GM21447 (cell line): ENCODE measurements at regions not wholly inside any gene's neighbourhood (a gene's known extent, or its start where the extent isn't known, plus 50 kb on each side); places are given as distances from the start of the nearest gene placed in this dataset.
"Not testable (repeated sequence)": the region's sequence is repeated elsewhere in the genome, so short reads cannot be mapped to it uniquely, and the experiment has no call there.

Experiments
- ATAC-seq: cut with Tn5 transposase; IDR thresholded peaks from one replicate; pipeline ENCODE4 v1.9.1; 2021; ENCODE audit not compliant: unreplicated experiment

DNA sequence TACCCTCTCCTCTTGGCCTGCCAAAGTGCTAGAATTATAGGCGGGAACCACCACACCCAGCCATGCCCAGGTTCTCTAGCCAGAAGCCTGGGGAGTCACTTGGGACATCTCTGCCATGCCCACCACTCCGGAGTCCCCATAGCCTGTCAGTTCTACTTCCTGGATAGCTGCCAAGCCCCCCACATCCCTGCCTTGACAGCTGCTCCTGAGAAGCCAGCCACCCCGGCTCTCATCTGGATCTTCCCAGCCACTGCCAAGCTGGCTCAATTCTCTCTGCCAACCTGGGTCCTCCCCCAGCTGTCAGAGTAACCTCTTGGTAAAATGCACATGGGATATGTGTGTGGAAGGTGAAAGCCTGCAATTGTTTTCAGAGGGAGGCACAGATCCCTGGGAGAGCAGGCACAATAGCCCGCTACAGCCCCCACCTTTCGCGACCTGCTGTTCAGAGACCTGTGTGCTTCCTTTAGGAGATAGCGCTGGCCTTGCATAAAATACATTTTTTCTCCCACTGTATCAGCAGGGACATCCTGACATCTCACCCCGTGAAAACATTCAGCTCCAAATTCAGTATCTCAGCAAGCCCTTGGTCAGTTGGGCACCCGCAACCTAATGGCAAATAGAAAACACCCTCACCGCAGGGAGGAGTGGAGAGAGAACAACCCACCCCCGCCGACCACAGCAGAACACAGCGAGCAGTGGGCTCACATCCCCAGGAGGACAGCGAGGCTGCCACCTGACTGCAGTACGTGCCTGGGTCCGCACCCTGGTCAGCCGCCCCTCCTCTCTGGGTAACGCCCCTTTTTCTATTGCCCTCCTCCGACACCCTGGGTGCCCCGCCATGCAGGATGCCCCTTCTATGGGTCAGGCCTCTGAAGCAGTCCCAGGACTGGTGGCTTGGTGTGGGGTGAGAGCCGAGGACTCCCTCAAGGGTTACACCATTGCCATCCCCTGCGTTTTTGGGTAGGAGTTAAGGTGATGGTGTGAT is 1342.2 kb downstream of the BRD1 start:
- no peak for ATAC-seq

DNA sequence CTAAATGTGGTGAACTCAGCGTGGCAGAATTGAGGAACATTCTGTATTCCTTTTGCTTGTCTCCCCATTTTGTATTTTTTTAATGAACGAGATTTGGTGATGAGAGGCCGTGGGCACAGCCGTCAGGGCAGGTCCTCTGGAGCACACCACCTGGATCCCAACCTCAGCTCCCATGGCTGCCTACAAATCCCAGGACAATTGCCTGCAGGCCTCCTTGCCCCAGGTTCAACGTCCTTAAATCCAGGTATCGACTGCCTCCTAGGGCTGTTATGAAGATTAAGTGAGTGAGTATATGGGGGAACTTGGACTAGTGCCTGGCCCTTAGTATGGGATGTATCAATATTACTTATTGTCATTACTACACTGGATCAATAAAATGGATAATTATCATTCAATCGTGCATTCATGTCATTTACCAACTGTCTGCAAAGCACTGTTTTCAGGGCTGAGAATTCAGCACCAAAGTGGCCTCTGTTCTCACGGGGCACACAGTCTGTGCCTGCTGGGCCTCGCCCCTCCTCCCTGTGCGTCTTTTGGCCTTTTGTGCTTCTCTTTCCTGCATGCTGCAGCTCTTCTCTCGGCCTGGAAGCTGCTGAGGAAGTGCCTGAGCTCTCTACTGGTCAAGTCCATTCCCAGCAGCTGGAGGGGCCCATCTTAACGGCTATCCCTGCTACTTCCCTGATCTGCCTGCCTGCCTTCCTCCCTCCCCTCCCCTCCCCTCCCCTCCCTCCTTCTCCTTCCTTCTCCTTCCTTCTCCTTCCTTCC is 1343.7 kb downstream of the BRD1 start:
- ATAC-seq, result no peak

DNA sequence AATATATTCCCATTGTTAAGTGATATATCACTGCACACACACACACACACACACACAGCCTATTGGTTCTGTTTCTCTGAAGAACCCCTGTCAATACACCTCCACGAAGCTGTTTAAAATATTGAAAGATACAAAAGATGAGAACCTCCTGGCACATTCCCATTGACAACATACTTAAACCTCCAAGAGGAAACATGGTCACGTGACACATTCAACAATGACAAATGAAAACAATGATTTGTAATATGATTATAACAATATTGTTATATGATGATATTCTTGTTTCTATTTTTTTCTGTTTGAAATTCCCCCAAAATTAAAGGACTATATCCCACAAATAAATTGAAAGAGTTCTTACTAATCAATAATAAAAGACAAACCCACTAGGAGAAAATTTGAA is 1344.9 kb downstream of the BRD1 start:
- ATAC-seq, result no peak

DNA sequence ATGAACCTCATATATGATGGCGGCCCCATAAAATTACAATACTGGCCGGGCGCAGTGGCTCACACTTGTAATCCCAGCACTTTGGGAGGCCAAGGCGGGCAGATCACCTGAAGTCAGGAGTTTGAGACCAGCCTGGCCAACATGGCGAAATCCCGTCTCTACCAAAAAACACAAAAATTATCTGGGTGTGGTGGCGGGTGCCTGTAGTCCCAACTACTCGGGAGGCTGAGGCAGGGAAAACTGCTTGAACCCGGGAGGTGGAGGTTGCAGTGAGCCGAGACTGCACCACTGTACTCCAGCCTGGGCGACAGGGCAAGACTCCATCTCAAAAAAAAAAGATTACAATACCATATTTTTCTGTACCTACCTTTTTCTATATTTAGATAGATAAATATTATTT is 1345.5 kb downstream of the BRD1 start:
- ATAC-seq, result not testable (repeated sequence)

DNA sequence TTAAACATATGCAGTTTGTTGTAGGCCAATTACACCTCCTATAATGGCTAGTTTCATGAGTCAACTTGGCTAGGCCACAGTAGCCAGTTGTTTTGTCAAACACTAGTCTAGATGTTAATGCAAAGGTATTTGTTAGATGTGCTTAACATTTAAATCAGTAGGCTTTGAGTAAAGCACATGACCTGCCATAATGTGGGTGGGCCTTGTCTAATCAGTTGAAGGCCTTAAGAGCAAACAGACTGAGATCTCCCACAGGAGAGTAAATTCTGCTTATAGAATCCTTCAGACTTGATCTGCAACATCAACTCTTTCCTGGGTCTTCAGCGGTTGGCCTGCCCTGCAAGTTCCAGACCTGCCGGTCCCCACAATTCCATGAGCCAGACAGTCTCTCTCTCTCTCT is 1345.9 kb downstream of the BRD1 start:
- ATAC-seq, result no peak

DNA sequence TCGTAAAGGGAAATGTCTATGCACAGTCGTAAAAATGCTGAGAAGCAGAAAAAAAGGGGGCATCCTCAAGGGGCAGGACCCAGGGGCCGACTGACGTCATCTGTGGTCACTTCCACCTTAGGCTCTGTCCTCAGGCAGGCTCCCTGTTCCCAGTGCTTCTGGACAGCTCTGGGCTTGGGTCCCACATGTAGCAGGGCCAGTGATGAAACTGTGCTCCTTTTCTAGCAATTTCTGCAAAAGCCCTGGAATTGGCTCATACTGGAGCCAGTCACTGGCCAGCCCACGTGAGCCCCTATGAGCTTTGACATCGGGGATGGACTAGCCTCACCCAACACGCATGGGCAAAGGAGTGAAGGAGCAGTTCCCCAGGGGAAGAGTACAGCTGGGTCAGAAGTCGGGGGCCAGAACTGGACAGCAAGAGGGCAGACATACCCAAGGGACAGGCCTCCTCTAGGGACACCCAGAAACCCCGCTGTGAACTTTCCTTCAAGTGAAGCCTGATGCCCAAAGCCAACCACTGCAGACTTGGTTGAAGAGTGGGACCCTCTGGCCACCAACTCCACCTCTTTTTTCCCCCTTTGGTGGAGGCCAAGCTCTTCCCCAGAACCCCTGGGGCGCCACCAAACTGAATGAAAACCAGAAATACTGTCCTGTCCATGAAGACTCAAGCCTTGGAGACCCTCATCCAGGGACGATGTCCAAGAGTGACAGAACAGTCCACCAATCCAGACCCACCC is 1349.0 kb downstream of the BRD1 start:
- ATAC-seq, result no peak

DNA sequence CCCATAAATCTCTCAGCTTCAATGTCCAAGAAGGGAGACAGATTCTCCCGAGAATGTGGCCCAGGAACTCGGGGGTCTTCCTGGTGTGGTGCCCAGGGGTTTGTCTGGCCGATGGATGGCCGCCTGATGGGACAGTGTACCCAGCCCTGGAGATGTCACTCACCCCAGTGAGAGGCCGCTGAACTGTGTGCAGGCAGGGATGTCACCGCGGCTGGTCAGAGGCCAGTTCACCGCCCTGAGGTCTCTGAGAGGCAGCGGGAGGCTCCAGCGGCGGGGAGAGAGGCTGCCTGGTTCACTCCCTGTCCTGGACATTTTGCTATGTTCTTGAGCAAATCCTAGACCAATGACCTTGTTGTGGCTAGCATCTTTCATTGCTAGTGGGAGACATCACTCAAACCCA is 1349.5 kb downstream of the BRD1 start:
- no peak for ATAC-seq

DNA sequence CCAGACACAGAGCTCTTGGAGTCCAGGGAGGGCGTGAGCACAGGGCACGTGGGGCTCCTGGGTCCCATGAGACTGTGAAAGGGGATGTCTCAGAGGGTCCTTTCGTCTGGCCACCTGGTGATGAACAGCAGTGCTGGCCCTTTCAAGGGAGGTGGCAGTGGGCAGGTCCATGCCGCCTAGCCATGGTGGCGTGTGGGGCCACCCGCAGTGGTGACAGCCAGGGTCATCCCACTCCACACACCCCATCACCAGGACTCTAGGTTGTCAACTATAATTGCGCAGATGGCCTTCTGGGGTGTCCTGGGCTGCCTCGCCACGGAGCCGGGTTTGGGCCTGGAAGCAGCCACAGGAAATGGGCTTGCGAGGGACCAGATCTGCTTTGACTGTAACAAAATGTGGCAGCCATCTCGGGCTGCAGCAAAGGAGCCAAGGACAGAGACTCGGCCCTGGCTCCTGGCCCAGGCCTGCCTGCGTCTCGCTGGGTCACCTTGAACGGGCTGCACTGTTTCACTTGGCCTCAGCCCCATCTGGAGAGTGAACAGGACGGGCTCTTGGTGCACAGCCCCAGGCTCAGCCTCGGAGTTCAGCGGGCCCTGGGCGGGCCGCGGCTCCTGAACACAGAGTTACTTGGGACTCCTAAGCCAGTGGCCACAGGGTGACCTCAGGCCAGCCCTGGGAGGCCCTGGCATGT is 1350.5 kb downstream of the BRD1 start:
- no peak for ATAC-seq

DNA sequence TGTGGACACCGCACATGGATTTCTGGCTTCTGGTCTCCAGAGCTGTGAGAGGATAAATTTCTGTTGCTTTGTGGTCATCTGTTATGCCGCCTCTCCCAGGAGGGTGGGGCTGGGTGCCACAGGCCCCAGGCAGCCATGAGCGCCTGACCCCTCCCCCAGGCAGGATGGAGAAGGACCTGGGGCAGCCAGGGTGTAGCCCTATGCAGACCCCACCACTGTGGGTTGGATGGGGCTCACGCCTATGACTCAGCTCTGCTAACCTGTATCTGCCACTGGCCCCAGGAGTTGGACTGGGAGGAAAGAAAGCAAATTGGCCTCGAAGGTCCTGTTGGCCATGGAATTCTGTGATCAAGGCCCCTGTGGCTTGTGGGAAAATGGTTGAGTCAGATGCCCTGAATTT is 1351.1 kb downstream of the BRD1 start:
- no peak for ATAC-seq

DNA sequence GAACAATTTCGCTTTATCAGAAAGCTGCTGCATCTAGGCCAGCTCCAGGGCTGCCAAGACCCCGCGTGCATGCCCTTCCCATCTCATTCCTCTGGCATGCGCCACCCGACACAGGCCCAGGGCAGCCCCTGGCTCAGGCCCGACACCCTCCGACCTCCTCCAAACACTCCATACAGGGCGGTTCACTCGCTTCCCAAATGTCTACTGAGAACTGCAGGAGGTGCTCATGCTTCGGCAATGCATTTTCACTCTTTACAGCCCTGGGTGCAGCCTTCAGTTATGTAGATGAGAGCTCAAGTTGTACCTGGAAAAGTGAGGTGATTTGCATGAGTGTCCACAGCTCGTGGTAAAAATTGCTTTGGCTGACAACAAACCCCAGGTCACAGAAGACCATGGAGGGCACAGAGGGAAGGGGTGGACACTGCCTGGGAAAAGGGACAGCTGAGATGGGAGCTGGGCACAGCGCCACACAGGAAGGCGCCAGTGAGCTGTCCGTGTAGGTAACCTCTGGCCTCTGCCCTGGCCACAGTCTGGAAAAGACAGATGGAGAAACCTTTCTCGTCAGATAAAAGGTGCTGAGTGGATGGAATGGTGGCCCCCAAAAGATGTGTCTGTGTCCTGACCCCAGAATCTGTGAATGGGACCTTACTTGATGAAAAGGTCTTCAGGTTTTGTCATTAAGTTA is 1351.9 kb downstream of the BRD1 start:
- no peak for ATAC-seq

DNA sequence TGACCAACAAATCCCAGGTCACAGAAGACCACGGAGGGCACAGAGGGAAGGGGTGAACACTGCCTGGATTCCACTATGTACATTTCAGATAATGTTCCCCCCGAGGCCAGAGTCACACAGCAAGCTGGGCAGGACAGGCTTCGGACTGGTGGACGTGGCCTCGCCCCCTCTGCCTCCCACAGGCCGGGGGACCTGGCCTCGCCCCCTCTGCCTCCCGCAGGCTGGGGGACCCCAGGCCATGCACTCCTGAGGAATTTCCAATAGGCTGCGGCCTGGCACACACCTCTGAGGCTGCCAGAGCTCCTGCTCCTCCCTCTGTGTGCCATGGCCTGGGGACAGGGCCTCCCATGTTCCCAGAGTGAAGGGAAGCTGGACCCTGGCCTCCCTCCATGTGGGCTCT is 1352.8 kb downstream of the BRD1 start:
- ATAC-seq, result no peak

DNA sequence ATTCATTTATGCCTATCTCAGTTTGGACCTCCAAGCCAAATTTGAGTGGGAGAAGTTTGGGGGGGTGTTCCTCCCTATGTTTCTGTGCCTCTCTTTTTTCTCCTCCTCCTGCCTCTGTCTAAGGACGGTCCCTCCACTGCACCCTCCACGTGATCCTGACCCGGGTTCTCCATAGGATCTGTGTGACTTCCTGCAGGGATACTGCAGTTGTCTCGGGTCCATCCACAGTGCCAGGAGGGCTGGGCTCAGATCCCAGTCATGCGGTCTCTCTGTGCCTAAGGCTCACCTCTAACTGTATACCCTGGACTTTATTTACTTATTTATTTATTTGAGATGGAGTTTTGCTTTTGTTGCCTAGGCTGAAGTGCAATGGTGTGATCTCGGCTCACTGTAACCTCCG is 1354.5 kb downstream of the BRD1 start:
- no peak for ATAC-seq

DNA sequence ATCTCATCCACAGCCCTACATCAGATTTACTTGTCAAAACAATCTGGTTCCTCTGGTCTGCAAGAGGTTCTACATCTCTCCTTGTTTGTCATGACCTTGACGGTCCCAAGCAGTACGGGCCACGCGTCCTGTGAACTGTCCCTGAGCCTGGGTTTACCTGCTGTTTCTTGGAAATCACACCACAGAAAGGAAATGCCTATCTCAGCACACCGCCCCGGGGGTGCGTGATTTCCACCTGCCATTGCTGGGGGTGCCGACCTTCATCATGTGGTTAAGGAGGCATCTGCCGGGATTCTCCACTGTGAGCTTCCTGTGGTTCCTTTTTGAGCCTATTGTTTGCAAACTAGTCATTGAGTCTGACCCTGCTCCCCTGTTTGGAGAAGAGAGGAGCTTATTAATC is 1363.4 kb downstream of the BRD1 start:
- ATAC-seq, result no peak

DNA sequence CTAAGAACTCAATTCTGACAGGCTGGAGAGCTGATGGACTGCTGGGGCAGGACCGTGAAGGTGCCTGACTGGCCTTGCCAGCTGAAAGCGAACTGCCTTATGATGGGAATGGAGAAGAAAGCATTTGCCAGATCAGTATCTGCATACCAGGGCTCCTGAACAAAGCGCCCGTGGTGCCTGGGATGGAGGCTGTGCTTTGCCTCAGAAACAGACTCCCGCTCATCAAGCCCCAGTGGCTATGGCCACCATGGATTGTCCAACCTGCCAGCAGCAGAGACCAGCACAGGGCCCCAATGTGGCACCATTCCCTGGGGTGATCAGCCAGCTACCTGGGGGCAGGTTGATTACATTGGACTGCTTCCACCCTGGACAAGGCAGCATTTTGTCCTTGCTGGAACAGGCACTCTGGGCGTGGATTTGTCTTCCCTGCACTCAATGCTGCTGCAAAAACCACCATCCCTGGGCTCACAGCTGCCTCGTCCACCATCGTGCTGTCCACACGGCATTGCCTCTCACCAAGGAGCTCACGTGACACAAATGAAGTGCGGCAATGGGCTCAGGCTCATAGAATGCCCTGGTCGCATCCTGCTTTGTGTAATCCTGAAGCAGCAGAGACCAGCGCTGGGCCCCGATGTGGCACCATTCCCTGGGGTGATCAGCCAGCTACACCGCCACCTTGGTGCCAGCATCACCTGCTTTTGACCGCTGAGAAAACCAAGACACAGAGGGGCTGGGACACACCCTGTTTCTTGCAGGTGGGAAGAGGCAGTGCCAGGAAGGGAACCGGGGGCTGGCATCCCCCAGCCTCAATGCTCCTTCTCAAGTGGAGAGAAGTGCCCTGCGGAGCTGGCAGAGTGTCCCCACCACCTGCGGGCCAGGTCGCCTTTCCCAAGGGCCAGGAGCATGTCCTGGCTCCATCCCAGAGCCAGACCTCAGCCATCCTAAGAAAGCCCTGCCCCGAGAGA is 1367.5 kb downstream of the BRD1 start:
- ATAC-seq, result no peak

DNA sequence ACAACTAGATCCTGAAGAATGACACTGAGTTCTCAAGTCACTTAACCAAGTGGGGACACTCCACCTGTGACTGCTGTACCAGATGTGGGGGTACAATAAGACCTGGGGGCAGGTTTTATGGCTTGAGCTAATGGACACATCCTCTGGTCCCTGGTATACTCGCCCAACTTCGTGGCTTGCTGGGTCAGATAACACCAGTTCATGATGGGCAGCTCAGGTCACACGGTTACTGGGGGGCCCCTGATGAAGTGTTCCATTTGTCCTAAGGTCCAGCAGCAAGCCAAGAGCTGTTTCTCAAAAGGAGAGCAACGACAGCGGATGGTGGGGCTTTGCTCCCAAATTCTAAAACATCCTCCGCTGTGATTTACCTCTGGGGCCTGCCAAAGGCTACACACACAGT is 1368.4 kb downstream of the BRD1 start:
- ATAC-seq, result no peak

DNA sequence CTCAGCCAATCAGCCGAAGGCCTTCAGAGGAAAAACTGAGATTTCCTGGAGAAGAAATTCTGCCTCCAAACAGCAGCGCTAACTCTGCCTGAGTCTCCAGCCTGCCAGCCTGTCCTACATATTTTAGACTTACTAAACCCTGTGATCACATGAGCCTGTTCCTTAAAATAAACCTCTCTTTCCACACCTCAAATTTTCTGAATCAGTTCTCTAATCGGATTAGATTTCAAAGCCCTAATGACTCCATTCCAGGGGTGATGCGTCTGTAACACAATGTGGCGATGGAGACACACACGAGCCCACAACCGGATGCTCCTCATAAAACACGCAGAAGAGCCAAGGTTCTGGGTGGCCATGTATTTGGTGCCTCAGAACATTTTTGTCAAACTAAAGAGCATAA is 1371.2 kb downstream of the BRD1 start:
- no peak for ATAC-seq

DNA sequence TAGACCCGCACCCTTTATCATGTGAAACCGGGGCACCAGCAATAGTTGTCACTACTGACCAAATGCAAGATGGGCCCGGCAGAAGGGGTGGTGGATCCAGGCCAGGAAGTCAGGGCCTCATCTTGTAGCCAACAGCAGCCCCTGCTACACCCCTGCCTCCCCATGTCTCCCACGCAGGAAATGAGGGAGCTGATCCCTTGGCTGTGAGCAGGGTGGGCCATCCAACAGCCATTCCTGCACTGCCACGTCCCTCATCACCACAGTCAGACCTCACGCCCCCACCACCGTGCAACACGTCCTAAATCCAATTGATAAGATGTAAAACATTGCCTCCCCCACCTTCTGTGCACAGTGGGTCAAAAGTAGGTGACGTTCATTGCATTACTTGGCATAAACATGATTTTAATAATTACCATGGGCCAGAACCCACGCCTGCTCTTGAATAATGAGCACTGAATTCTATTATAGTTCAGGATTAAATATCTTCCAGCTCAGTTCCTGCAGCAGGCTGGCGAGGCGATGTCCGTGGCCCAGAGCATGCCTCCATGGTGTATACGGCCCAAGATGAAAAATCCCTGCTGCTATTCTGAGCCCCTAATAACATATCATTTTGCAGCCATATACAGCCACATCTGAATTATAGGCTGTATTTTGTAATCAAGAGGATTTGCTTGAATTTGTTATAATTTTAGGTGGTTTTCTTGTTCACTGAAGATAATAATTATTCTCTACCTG is 1373.8 kb downstream of the BRD1 start:
- ATAC-seq, result no peak

DNA sequence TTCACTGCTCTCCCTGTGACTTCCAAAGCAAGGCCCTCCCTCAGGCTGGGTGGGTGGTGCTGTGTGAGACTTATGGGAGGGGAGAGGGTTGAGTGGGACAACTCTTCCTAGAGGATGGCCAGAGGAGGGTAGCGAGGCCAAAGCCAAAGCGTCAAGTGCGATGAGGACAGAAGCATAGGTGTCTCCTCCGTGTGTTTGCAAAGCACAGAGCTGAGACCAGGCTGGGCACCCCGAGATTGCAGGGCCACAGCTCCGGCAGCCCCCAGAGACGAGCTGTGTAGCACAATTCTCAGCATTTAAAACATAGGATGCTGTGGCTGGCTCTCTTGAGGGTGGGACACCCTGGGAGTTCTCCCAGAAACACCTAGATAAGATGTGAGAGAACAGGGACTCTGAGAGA is 1374.5 kb downstream of the BRD1 start:
- no peak for ATAC-seq

DNA sequence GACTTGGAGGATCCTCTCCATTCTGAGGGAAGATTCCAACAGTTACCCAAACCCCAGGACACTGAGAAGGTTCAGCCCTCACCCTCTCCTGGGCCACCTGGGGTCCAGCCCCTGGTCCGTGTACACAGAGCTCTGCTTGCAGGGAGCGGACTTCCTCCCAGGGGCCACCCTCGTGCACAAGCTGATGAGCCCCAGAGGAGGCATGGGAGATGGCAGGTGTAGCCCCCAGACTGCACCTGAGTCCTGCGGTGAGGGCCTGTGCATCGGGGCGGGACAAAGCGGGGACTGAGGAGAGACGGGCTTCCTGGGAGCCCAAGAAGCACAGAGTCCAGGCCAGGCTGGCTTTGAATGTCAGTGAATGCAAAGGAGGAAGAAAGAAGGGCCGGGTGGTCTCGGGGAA is 1374.9 kb downstream of the BRD1 start:
- ATAC-seq, result no peak
